ENCODE measurements at regions not wholly inside any gene's neighbourhood (a gene's known extent, or its start where the extent isn't known, plus 50 kb on each side); places are given as distances from the start of the nearest gene placed in this dataset.

- Histone ChIP-seq H3K79me2 (ENCODE audit: insufficient read depth) (no peaks in the 10 kb centered on the region), H3K9me2 (ENCODE audit: insufficient read depth) (no peaks in the 10 kb centered on the region), H3K27ac (no peak overlapping the region), H3K4me1 (ENCODE audit: insufficient read depth) (no peaks in the 10 kb centered on the region), H3K4me2 (ENCODE audit: unreplicated experiment) (no peak overlapping the region), H2AFZ (no peak overlapping the region), H3K9me3 (ENCODE audit: low read depth) (no peaks in the 10 kb centered on the region), H4K20me1 (ENCODE audit: insufficient read depth) (no peaks in the 10 kb centered on the region), H3F3A (ENCODE audit: insufficient read depth) (no peaks in the 10 kb centered on the region), H3K36me3 (ENCODE audit: low read depth) (no peaks in the 10 kb centered on the region), H3K9ac (no peak overlapping the region), H3K4me3 (no peak overlapping the region), H3K27me3 (replicated peaks; ENCODE audit: insufficient read depth) (no peaks in the 10 kb centered on the region)
- WGBS, 2 experiments (ENCODE audit: low coverage in 1 of 2, low lambda C conversion rate in 2 of 2, missing lambda C conversion rate in 2 of 2): 30 to 33% methylated on average over 2 of the region's 2 CpGs
- TF ChIP-seq EZH2phosphoT487 (IDR thresholded peaks at IDR 0.05; ENCODE audit: insufficient read depth, low read depth) (no peak), EZH2 (IDR thresholded peaks at IDR 0.05; ENCODE audit: insufficient read depth, poor library complexity, severe bottlenecking) (no peak)
- in situ Hi-C loops (cut with MboI): no loop called here
- DNase-seq: no peak
Observed at GRCh38 chr18:33871363-33872025, 293.5 kb downstream of the ASXL3 start.

GRCh38 chr18:33870059-33870458 lies 292.0 kb downstream of the ASXL3 start:
- H3K4me1 ChIP-seq (ENCODE audit: insufficient read depth): no peaks in the 10 kb centered on the region
- no peak overlapping the region for H3K9ac ChIP-seq
- H3K79me2 ChIP-seq (ENCODE audit: insufficient read depth): no peaks in the 10 kb centered on the region
- H2AFZ ChIP-seq: no peak overlapping the region
- no peak overlapping the region for H3K4me2 ChIP-seq (ENCODE audit: unreplicated experiment)
- no peak for DNase-seq
- in situ Hi-C loops (cut with MboI): no loop called here
- H3F3A ChIP-seq (ENCODE audit: insufficient read depth): no peaks in the 10 kb centered on the region
- H3K4me3 ChIP-seq: no peak overlapping the region
- no peaks in the 10 kb centered on the region for H3K9me2 ChIP-seq (ENCODE audit: insufficient read depth)
- H3K27me3 ChIP-seq (replicated peaks; ENCODE audit: insufficient read depth): no peaks in the 10 kb centered on the region
- no peaks in the 10 kb centered on the region for H3K36me3 ChIP-seq (ENCODE audit: low read depth)
- TF ChIP-seq EZH2 (IDR thresholded peaks at IDR 0.05; ENCODE audit: insufficient read depth, poor library complexity, severe bottlenecking) (no peak), EZH2phosphoT487 (IDR thresholded peaks at IDR 0.05; ENCODE audit: insufficient read depth, low read depth) (no peak)
- no peaks in the 10 kb centered on the region for H4K20me1 ChIP-seq (ENCODE audit: insufficient read depth)
- H3K9me3 ChIP-seq (ENCODE audit: low read depth): no peaks in the 10 kb centered on the region
- H3K27ac ChIP-seq: no peak overlapping the region

- H3F3A ChIP-seq (ENCODE audit: insufficient read depth): no peaks in the 10 kb centered on the region
- H3K79me2 ChIP-seq (ENCODE audit: insufficient read depth): no peaks in the 10 kb centered on the region
- no peak for DNase-seq
- H3K4me1 ChIP-seq (ENCODE audit: insufficient read depth): no peaks in the 10 kb centered on the region
- in situ Hi-C loops (cut with MboI): no loop called here
- H2AFZ ChIP-seq: no peak overlapping the region
- TF ChIP-seq EZH2 (IDR thresholded peaks at IDR 0.05; ENCODE audit: insufficient read depth, poor library complexity, severe bottlenecking) (no peak), EZH2phosphoT487 (IDR thresholded peaks at IDR 0.05; ENCODE audit: insufficient read depth, low read depth) (no peak)
- no peaks in the 10 kb centered on the region for H3K27me3 ChIP-seq (replicated peaks; ENCODE audit: insufficient read depth)
- no peaks in the 10 kb centered on the region for H3K36me3 ChIP-seq (ENCODE audit: low read depth)
- 10 to 14% methylated on average over 1 of the region's 1 CpG for WGBS, 2 experiments (ENCODE audit: low coverage in 1 of 2, low lambda C conversion rate in 2 of 2, missing lambda C conversion rate in 2 of 2)
- no peak overlapping the region for H3K9ac ChIP-seq
- no peaks in the 10 kb centered on the region for H4K20me1 ChIP-seq (ENCODE audit: insufficient read depth)
- H3K4me2 ChIP-seq (ENCODE audit: unreplicated experiment): no peak overlapping the region
- no peaks in the 10 kb centered on the region for H3K9me3 ChIP-seq (ENCODE audit: low read depth)
- H3K4me3 ChIP-seq: no peak overlapping the region
- no peaks in the 10 kb centered on the region for H3K9me2 ChIP-seq (ENCODE audit: insufficient read depth)
- H3K27ac ChIP-seq: no peak overlapping the region
Observed at GRCh38 chr18:33866386-33866785, 288.4 kb downstream of the ASXL3 start.

GRCh38 chr18:33863912-33864311 lies 285.9 kb downstream of the ASXL3 start:
- Histone ChIP-seq H4K20me1 (ENCODE audit: insufficient read depth) (no peaks in the 10 kb centered on the region), H3K27me3 (replicated peaks; ENCODE audit: insufficient read depth) (no peaks in the 10 kb centered on the region), H3K4me1 (ENCODE audit: insufficient read depth) (no peaks in the 10 kb centered on the region), H3K9me2 (ENCODE audit: insufficient read depth) (no peaks in the 10 kb centered on the region), H3F3A (ENCODE audit: insufficient read depth) (no peaks in the 10 kb centered on the region), H3K4me3 (no peak overlapping the region), H3K9ac (no peak overlapping the region), H3K4me2 (ENCODE audit: unreplicated experiment) (no peak overlapping the region), H3K36me3 (ENCODE audit: low read depth) (no peaks in the 10 kb centered on the region), H3K79me2 (ENCODE audit: insufficient read depth) (no peaks in the 10 kb centered on the region), H2AFZ (no peak overlapping the region), H3K27ac (no peak overlapping the region), H3K9me3 (ENCODE audit: low read depth) (no peaks in the 10 kb centered on the region)
- DNase-seq: no peak
- TF ChIP-seq EZH2 (IDR thresholded peaks at IDR 0.05; ENCODE audit: insufficient read depth, poor library complexity, severe bottlenecking): no peak
- TF ChIP-seq EZH2phosphoT487 (IDR thresholded peaks at IDR 0.05; ENCODE audit: insufficient read depth, low read depth): no peak
- in situ Hi-C loops (cut with MboI): no loop called here
- 68 to 91% methylated on average over 1 of the region's 1 CpG for WGBS, 2 experiments (ENCODE audit: low coverage in 1 of 2, low lambda C conversion rate in 2 of 2, missing lambda C conversion rate in 2 of 2)

GRCh38 chr18:33854827-33855139 lies 276.8 kb downstream of the ASXL3 start:
- in situ Hi-C loops (cut with MboI): no loop called here
- no peaks in the 10 kb centered on the region for H3K9me2 ChIP-seq (ENCODE audit: insufficient read depth)
- no peaks in the 10 kb centered on the region for H3K9me3 ChIP-seq (ENCODE audit: low read depth)
- no peaks in the 10 kb centered on the region for H3K27me3 ChIP-seq (replicated peaks; ENCODE audit: insufficient read depth)
- no peak overlapping the region for H2AFZ ChIP-seq
- H4K20me1 ChIP-seq (ENCODE audit: insufficient read depth): no peaks in the 10 kb centered on the region
- no peak overlapping the region for H3K27ac ChIP-seq
- no peak overlapping the region for H3K9ac ChIP-seq
- 33 to 35% methylated on average over 2 of the region's 2 CpGs for WGBS, 2 experiments (ENCODE audit: low coverage in 1 of 2, low lambda C conversion rate in 2 of 2, missing lambda C conversion rate in 2 of 2)
- TF ChIP-seq EZH2 (IDR thresholded peaks at IDR 0.05; ENCODE audit: insufficient read depth, poor library complexity, severe bottlenecking): no peak
- no peak for TF ChIP-seq EZH2phosphoT487 (IDR thresholded peaks at IDR 0.05; ENCODE audit: insufficient read depth, low read depth)
- H3K4me2 ChIP-seq (ENCODE audit: unreplicated experiment): no peak overlapping the region
- no peak overlapping the region for H3K4me3 ChIP-seq
- H3F3A ChIP-seq (ENCODE audit: insufficient read depth): no peaks in the 10 kb centered on the region
- no peak for DNase-seq
- H3K36me3 ChIP-seq (ENCODE audit: low read depth): no peaks in the 10 kb centered on the region
- H3K79me2 ChIP-seq (ENCODE audit: insufficient read depth): no peaks in the 10 kb centered on the region
- H3K4me1 ChIP-seq (ENCODE audit: insufficient read depth): no peaks in the 10 kb centered on the region
